GM12864 (cell line): ENCODE measurements at regions not wholly inside any gene's neighbourhood (a gene's known extent, or its start where the extent isn't known, plus 50 kb on each side); places are given as distances from the start of the nearest gene placed in this dataset.

Source experiments
- DNase-seq: peaks from one replicate; pipeline ENCODE4 v3.0.0-alpha.2; 2011; ENCODE audit warnings: low read depth
- H3K4me3 ChIP-seq: 2 replicates; pipeline ENCODE4 v1.5.1; 2011; ENCODE audit warnings: mild to moderate bottlenecking, low read depth, low read length, control low read depth
- CTCF ChIP-seq: IDR thresholded peaks from 2 replicates; pipeline ENCODE4 v1.5.1; 2011; ENCODE audit warnings: low read depth, mild to moderate bottlenecking, moderate library complexity, low read length, control low read depth, inconsistent platforms; ENCODE audit errors: missing control alignments

GRCh38 chr7:41333511-41333910, 369.4 kb downstream of the INHBA start:
- TF ChIP-seq CTCF: no peak
- no peak overlapping the region for H3K4me3 ChIP-seq
- DNase-seq: no peak

GRCh38 chr7:41331194-41331593, 371.7 kb downstream of the INHBA start:
- no peak overlapping the region for H3K4me3 ChIP-seq
- no peak for DNase-seq
- TF ChIP-seq CTCF: no peak

- TF ChIP-seq CTCF: no peak
- no peak for DNase-seq
- no peak overlapping the region for H3K4me3 ChIP-seq
These were observed 374.3 kb downstream of the INHBA start for GRCh38 chr7:41328544-41328943.

- H3K4me3 ChIP-seq: no peak overlapping the region
- no peak for DNase-seq
- TF ChIP-seq CTCF: no peak
These were observed 374.8 kb downstream of the INHBA start for GRCh38 chr7:41328131-41328530.

GRCh38 chr7:41326616-41327015, 376.3 kb downstream of the INHBA start:
- no peak overlapping the region for H3K4me3 ChIP-seq
- no peak for TF ChIP-seq CTCF
- no peak for DNase-seq

GRCh38 chr7:41323806-41324205, 379.1 kb downstream of the INHBA start:
- DNase-seq: no peak
- H3K4me3 ChIP-seq: no peak overlapping the region
- TF ChIP-seq CTCF: no peak

- no peak for TF ChIP-seq CTCF
- H3K4me3 ChIP-seq: no peak overlapping the region
- DNase-seq: no peak
These were observed 383.3 kb downstream of the INHBA start for GRCh38 chr7:41319581-41319980.
